ENCODE measurements at regions not wholly inside any gene's neighbourhood (a gene's known extent, or its start where the extent isn't known, plus 50 kb on each side); places are given as distances from the start of the nearest gene placed in this dataset.

DNA sequence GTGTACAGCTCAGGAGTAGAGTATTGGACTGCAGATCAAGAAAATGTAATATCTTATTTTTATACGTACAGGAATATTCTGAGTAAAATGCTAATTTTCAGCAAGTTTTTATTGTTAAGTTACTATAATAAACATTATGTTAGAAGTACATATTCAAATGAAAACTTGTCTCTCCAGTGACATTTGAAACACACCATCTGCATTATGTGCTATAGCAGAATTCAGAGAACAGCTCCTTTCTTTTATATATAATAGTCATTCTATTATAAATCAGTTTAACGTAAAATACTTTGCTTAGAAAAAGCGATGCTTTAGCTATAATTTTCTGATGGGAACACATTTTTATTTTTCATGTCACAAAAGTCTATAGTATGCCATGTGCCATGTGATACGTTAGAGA lies 249.0 kb downstream of the PTPRC start:
- ATAC-seq (ENCODE audit: low FRiP score in 2 of 2) (no peak), DNase-seq (no peak)
- Histone ChIP-seq H3K27me3 (no peaks in the 10 kb centered on the region), H3K4me1 (peaks cover 0 to 30% (median 11%) of the 10 kb centered on the region in 4 donors), H3K36me3 (no peaks in the 10 kb centered on the region), H3K27ac (no peak overlapping the region), H3K9me3 (no peaks in the 10 kb centered on the region), H3K4me3 (no peak overlapping the region)
- TF ChIP-seq POLR2A (IDR thresholded peaks at IDR 0.05) = no peak
- TF ChIP-seq, protein P1, sequence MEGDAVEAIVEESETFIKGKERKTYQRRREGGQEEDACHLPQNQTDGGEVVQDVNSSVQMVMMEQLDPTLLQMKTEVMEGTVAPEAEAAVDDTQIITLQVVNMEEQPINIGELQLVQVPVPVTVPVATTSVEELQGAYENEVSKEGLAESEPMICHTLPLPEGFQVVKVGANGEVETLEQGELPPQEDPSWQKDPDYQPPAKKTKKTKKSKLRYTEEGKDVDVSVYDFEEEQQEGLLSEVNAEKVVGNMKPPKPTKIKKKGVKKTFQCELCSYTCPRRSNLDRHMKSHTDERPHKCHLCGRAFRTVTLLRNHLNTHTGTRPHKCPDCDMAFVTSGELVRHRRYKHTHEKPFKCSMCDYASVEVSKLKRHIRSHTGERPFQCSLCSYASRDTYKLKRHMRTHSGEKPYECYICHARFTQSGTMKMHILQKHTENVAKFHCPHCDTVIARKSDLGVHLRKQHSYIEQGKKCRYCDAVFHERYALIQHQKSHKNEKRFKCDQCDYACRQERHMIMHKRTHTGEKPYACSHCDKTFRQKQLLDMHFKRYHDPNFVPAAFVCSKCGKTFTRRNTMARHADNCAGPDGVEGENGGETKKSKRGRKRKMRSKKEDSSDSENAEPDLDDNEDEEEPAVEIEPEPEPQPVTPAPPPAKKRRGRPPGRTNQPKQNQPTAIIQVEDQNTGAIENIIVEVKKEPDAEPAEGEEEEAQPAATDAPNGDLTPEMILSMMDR (IDR thresholded peaks at IDR 0.05) = no peak
- TF ChIP-seq EP300 (IDR thresholded peaks at IDR 0.05) = no peak
- no peak for TF ChIP-seq POLR2AphosphoS5 (IDR thresholded peaks at IDR 0.05)
- 69 to 89% methylated on average over 4 of the region's 4 CpGs for WGBS, 2 donors

DNA sequence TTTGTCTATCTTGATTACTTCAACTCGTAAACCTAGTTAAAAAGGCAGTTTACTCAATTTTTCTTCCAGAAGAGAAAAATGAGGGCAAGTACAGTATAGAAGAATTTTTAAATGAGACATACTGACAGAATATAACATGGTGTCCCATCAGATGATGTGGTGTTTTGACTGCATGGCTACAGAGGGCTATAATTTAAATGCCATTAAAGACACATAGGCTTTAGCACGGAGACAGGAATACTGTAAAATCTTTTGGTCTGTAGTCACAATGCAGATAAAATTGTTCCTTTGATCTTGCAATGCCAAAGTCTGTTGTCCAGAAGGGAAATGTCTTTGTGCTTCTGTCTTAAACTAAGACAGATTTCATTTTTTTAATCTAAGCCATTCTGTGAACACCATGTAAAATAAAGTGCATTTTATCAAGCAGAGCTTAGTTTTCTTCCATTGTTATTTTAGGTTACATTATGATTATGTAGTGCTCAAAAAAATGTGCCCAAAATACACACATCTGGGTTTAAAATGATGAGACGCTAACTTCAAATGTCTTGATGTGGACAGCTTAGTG lies 249.6 kb downstream of the PTPRC start:
- TF ChIP-seq, protein P1 (IDR thresholded peaks at IDR 0.05) = no peak
- TF ChIP-seq POLR2A (IDR thresholded peaks at IDR 0.05) = no peak
- TF ChIP-seq EP300 (IDR thresholded peaks at IDR 0.05) = no peak
- TF ChIP-seq POLR2AphosphoS5 (IDR thresholded peaks at IDR 0.05) = no peak
- H3K4me1 ChIP-seq = peaks cover 0 to 30% (median 11%) of the 10 kb centered on the region in 4 donors
- WGBS, 2 donors = 79 to 82% methylated on average over 3 of the region's 3 CpGs
- no peaks in the 10 kb centered on the region for H3K9me3 ChIP-seq
- DNase-seq = no peak
- H3K27me3 ChIP-seq = no peaks in the 10 kb centered on the region
- H3K4me3 ChIP-seq = no peak overlapping the region
- no peaks in the 10 kb centered on the region for H3K36me3 ChIP-seq
- ATAC-seq (ENCODE audit: low FRiP score in 2 of 2) = no peak
- H3K27ac ChIP-seq = no peak overlapping the region

DNA sequence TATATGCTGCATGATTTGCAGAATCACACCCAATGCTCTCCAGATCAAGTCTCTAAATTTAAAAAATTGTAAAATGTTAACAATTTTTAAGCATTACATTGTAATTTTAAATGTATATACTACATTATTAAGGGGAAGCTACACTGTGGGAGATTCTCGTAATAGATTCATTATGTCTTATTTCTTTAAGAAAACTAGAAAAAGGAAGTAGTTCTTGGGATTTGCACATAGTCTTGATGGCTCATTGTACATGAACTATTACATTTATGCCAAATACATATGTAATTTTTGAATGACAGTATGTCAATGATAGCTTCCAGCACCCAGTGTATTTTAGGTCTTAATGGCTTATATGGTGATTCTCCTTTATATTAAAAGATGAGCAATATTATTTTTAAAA lies 250.3 kb downstream of the PTPRC start:
- no peak overlapping the region for H3K27ac ChIP-seq
- no peaks in the 10 kb centered on the region for H3K9me3 ChIP-seq
- H3K27me3 ChIP-seq = no peaks in the 10 kb centered on the region
- WGBS, 2 donors = 63 to 86% methylated on average over 1 of the region's 1 CpG
- DNase-seq (no peak), ATAC-seq (ENCODE audit: low FRiP score in 2 of 2) (peak in 1 of 2 donors; percentile 47)
- no peaks in the 10 kb centered on the region for H3K36me3 ChIP-seq
- no peak overlapping the region for H3K4me3 ChIP-seq
- H3K4me1 ChIP-seq = peaks cover 0 to 30% (median 11%) of the 10 kb centered on the region in 4 donors
- TF ChIP-seq EP300 (IDR thresholded peaks at IDR 0.05) (no peak), POLR2A (IDR thresholded peaks at IDR 0.05) (no peak), POLR2AphosphoS5 (IDR thresholded peaks at IDR 0.05) (no peak)
- TF ChIP-seq, protein P1 (IDR thresholded peaks at IDR 0.05) = no peak

DNA sequence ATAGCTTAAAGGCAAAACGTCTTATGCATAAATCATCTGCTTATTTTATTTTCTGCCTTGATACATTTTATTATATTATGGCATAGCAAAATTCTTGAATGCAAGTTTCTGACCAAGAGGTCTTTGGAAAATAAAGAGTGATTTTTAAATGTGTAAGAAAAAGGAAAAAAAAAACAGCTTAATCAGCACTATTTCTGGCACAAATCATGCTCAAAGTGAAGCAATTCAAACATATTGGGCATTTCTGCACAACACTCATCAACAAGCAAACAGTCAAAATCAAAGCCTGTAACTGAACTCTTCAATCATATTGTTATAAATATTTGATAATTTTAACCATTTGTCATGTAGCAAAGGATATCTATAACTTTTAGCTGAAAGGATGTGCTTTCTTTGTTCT lies 250.9 kb downstream of the PTPRC start:
- H3K27ac ChIP-seq = no peak overlapping the region
- DNase-seq = no peak
- no peaks in the 10 kb centered on the region for H3K27me3 ChIP-seq
- ATAC-seq (ENCODE audit: low FRiP score in 2 of 2) = no peak
- no peak overlapping the region for H3K4me3 ChIP-seq
- 75 to 77% methylated on average over 1 of the region's 1 CpG for WGBS, 2 donors
- H3K9me3 ChIP-seq = no peaks in the 10 kb centered on the region
- H3K4me1 ChIP-seq = peaks cover 0 to 30% (median 11%) of the 10 kb centered on the region in 4 donors
- TF ChIP-seq, protein P1 (IDR thresholded peaks at IDR 0.05) = no peak
- TF ChIP-seq EP300 (IDR thresholded peaks at IDR 0.05) (no peak), POLR2A (IDR thresholded peaks at IDR 0.05) (no peak), POLR2AphosphoS5 (IDR thresholded peaks at IDR 0.05) (no peak)
- H3K36me3 ChIP-seq = no peaks in the 10 kb centered on the region

Data from upper lobe of left lung (tissue), 6 donors.